Muscle layer of duodenum (tissue), 2 donors: ENCODE measurements at regions not wholly inside any gene's neighbourhood (a gene's known extent, or its start where the extent isn't known, plus 50 kb on each side); places are given as distances from the start of the nearest gene placed in this dataset.

Experiments
- H3K27ac ChIP-seq: one replicate; pipeline ENCODE4 v1.7.0; 2013; ENCODE audit warnings: mild to moderate bottlenecking, low read length
- H3K27me3 ChIP-seq: one replicate; pipeline ENCODE4 v1.7.0; 2013; ENCODE audit warnings: low read depth, mild to moderate bottlenecking, control low read depth, low read length
- H3K36me3 ChIP-seq, 2 donors: one replicate each; pipeline ENCODE4 v1.7.0; 2013; ENCODE audit warnings: low read length in 2 of 2, control low read depth in 1 of 2, mild to moderate bottlenecking in 1 of 2; ENCODE audit not compliant: insufficient read depth in 2 of 2, control insufficient read depth in 1 of 2
- H3K4me1 ChIP-seq, 2 donors: one replicate each; pipeline ENCODE4 v1.7.0; 2013; ENCODE audit warnings: low read length in 2 of 2, mild to moderate bottlenecking in 2 of 2, control low read depth in 1 of 2, moderate library complexity in 1 of 2; ENCODE audit not compliant: insufficient read depth in 2 of 2, control insufficient read depth in 1 of 2
- H3K4me3 ChIP-seq, 2 donors: one replicate each; pipeline ENCODE4 v1.7.0; 2013; ENCODE audit warnings: low read length in 2 of 2, low read depth in 1 of 2, mild to moderate bottlenecking in 1 of 2
- H3K9me3 ChIP-seq, 2 donors: one replicate each; pipeline ENCODE4 v1.7.0; 2013; ENCODE audit warnings: low read length in 2 of 2, control low read depth in 1 of 2, mild to moderate bottlenecking in 1 of 2; ENCODE audit not compliant: control insufficient read depth in 1 of 2
- donor health status: healthy.

DNA sequence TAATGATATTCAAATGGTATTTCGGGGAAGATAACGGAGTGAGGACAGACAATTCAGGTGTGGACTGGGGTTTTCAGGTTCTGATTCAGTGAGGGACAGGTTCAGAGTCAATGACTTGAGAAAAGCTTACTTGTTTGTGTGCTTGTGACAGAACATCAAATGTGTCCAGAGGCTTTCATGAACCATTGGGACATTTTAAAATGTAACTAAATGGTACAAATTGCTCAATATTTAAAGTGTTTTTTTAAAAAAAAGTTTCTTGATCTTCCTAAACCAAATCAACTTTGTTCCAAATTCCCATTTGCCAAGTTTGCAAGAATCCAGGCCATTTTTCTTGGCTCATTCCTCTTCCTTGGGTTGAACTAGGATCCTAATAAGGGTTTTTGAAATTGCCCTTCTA, 59.4 kb upstream of the BZW1 start:
- Histone ChIP-seq H3K27me3 (no peaks in the 10 kb centered on the region), H3K9me3 (no peaks in the 10 kb centered on the region), H3K36me3 (no peaks in the 10 kb centered on the region), H3K4me1 (no peaks in the 10 kb centered on the region), H3K27ac (no peak overlapping the region), H3K4me3 (no peak overlapping the region)

- no peaks in the 10 kb centered on the region for H3K27me3 ChIP-seq
- H3K4me1 ChIP-seq = no peaks in the 10 kb centered on the region
- H3K9me3 ChIP-seq = no peaks in the 10 kb centered on the region
- no peak overlapping the region for H3K27ac ChIP-seq
- H3K36me3 ChIP-seq = no peaks in the 10 kb centered on the region
- H3K4me3 ChIP-seq = no peak overlapping the region
These were observed 58.9 kb upstream of the BZW1 start for GRCh38 chr2:200752835-200753234.

DNA sequence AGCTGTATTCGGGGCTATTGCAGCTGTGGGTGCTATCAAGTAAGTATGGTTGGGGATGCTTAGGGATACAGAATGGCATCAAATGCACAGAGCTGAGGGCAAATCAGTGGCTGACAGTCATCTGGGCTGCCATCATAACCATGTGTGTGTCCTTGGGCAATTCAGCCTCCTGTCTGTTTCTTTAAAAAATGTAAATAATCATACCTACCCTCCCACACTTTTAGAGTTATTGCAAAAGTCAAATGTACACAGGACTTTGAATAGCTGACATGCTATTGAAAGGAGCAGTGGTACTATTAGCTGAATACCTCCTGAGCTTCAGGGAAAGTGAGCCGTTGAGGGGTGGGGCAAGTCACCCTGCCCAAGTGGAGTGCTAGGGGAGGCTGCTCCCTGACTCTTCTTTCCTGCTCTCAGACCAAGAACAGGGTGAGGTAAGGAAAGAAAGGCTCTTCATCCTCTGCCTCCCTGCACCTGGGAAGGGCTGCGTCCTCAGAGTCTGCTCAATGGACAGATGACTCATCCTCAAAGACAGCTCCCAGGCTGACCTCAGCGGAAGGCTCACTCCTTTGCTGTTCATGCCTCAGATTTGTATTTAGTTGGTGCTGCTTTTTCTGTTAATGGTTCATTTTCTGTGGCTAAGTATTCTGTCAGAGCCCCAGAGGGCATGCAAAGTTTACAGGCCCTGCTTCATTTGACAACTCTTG, 54.9 kb upstream of the BZW1 start:
- Histone ChIP-seq H3K9me3 (no peaks in the 10 kb centered on the region), H3K36me3 (no peaks in the 10 kb centered on the region), H3K4me3 (no peak overlapping the region), H3K27ac (no peak overlapping the region), H3K4me1 (no peaks in the 10 kb centered on the region), H3K27me3 (no peaks in the 10 kb centered on the region)

DNA sequence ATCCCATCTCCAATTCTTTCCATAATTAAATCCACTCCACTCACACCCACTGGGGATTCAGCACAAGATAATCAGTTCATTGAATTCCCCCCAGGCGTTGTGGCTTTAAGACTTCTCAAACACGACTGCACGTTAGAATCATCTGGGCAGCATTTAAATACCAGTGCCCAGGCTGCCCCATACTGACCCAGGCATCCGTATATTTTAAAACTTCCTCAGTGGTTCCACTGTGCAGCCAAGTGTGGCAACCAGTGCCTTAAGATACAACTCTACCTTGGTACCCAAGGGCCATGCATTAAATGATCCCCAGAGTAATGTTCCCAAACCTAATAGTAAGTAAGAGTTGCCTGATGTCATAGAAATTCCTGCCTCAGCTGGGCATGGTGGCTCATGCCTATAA, 54.3 kb upstream of the BZW1 start:
- no peak overlapping the region for H3K4me3 ChIP-seq
- no peaks in the 10 kb centered on the region for H3K27me3 ChIP-seq
- no peak overlapping the region for H3K27ac ChIP-seq
- no peaks in the 10 kb centered on the region for H3K36me3 ChIP-seq
- no peaks in the 10 kb centered on the region for H3K4me1 ChIP-seq
- no peaks in the 10 kb centered on the region for H3K9me3 ChIP-seq

DNA sequence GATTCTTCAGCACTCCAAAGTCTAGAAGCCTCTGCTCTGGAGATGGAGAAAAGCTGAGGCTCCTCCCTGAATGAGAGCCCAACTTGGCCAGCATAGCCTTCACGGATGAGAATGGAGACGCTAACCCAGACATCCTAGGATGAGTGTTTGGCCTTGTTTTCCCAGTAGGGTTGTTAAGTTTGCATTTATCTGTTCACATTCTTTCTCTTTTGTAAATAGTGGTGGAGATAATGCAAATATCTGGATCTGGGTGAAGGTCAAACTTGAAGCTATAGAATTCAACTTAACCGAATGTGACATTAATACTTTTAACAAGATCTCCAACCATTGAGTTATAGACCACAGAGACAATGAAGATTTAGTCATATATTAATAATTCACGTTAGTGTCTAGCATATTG, 53.4 kb upstream of the BZW1 start:
- no peaks in the 10 kb centered on the region for H3K27me3 ChIP-seq
- no peak overlapping the region for H3K4me3 ChIP-seq
- no peak overlapping the region for H3K27ac ChIP-seq
- no peaks in the 10 kb centered on the region for H3K36me3 ChIP-seq
- H3K9me3 ChIP-seq = no peaks in the 10 kb centered on the region
- H3K4me1 ChIP-seq = no peaks in the 10 kb centered on the region

DNA sequence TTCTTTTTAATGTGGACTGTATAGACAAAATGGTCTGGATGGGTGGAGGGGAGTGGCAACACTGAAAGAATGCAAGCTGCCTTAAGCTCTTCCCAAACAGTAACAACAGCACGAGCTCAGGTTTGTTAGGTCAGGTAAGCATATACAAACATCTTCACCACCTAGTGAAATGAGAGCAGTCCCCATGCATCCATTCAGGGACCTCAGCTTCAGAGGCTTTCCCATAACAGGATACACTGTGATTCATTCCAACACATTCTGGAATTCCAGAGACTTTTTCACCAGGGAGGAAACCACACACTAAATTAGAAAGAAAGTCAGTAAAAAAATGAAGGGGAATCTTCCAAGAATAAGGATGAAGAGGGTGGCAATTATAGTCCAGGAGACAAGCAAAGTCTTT, 50.4 kb upstream of the BZW1 start:
- no peaks in the 10 kb centered on the region for H3K36me3 ChIP-seq
- H3K4me3 ChIP-seq = no peak overlapping the region
- no peaks in the 10 kb centered on the region for H3K27me3 ChIP-seq
- peaks cover 7 to 9% of the 10 kb centered on the region in 2 donors for H3K4me1 ChIP-seq
- no peak overlapping the region for H3K27ac ChIP-seq
- H3K9me3 ChIP-seq = no peaks in the 10 kb centered on the region
